Adrenal gland (tissue), 5 donors: ENCODE measurements at regions not wholly inside any gene's neighbourhood (a gene's known extent, or its start where the extent isn't known, plus 50 kb on each side); places are given as distances from the start of the nearest gene placed in this dataset.

Experiments used
- CTCF ChIP-seq, 6 experiments: fragments of 450-650 bp in 4 of 6; fragments of 200-600 bp in 2 of 6; sonication (generic) in 1 of 6; IDR thresholded peaks; 1 replicate in 5 of 6; 2 replicates in 1 of 6; pipeline versions ENCODE4 v1.5.1 to v1.8.0; 2016 to 2021; ENCODE audit warnings: antibody characterized with exemption in 6 of 6, mild to moderate bottlenecking in 2 of 6, moderate library complexity in 1 of 6
- POLR2A ChIP-seq, 2 donors: fragments of 450-650 bp; IDR thresholded peaks; one replicate each; pipeline ENCODE4 v1.6.1; 2017; ENCODE audit warnings: antibody characterized with exemption in 2 of 2, mild to moderate bottlenecking in 2 of 2, moderate library complexity in 1 of 2
- donor health status: DM: no; HTN: no; CAD: no.

- TF ChIP-seq CTCF (IDR thresholded peaks at IDR 0.05) (no peak), POLR2A (IDR thresholded peaks at IDR 0.05) (no peak)
These were observed 173.6 kb upstream of the RAB6C start for GRCh38 chr2:129805899-129806298.
